ENCODE measurements at regions not wholly inside any gene's neighbourhood (a gene's known extent, or its start where the extent isn't known, plus 50 kb on each side); places are given as distances from the start of the nearest gene placed in this dataset.
"Not testable (repeated sequence)": the region's sequence is repeated elsewhere in the genome, so short reads cannot be mapped to it uniquely, and the experiment has no call there.

- H3K27me3 Mint-ChIP-seq = no peaks in the 10 kb centered on the region
- no peaks in the 10 kb centered on the region for H3K4me1 Mint-ChIP-seq
- H3K27ac Mint-ChIP-seq = no peak overlapping the region
- peaks cover 2% of the 10 kb centered on the region for H3K9me3 Mint-ChIP-seq
- DNase-seq = no peak
- no peaks in the 10 kb centered on the region for H3K36me3 Mint-ChIP-seq
- no peak overlapping the region for H3K4me3 Mint-ChIP-seq
- POLR2A ChIA-PET = no interaction called here
- ATAC-seq (ENCODE audit: low read depth) = no peak
Measured at GRCh38 chrX:109252789-109253188, 229.1 kb downstream of the GUCY2F start.

- POLR2A ChIA-PET = no interaction called here
- H3K9me3 Mint-ChIP-seq = no peaks in the 10 kb centered on the region
- DNase-seq (no peak), ATAC-seq (ENCODE audit: low read depth) (no peak)
- H3K4me1 Mint-ChIP-seq = no peaks in the 10 kb centered on the region
- no peaks in the 10 kb centered on the region for H3K36me3 Mint-ChIP-seq
- H3K4me3 Mint-ChIP-seq = no peak overlapping the region
- no peaks in the 10 kb centered on the region for H3K27me3 Mint-ChIP-seq
- no peak overlapping the region for H3K27ac Mint-ChIP-seq
Measured at GRCh38 chrX:109218761-109219160, 263.1 kb downstream of the GUCY2F start.

- H3K27ac Mint-ChIP-seq = no peak overlapping the region
- POLR2A ChIA-PET = no interaction called here
- no peak overlapping the region for H3K4me3 Mint-ChIP-seq
- no peak for ATAC-seq (ENCODE audit: low read depth)
- H3K9me3 Mint-ChIP-seq = no peaks in the 10 kb centered on the region
- no peaks in the 10 kb centered on the region for H3K4me1 Mint-ChIP-seq
- no peaks in the 10 kb centered on the region for H3K36me3 Mint-ChIP-seq
- no peak for DNase-seq
- H3K27me3 Mint-ChIP-seq = no peaks in the 10 kb centered on the region
Measured at GRCh38 chrX:109199726-109200125, 282.2 kb downstream of the GUCY2F start.

- POLR2A ChIA-PET = no interaction called here
- Mint-ChIP-seq H3K27ac (no peak overlapping the region), H3K4me1 (no peaks in the 10 kb centered on the region), H3K27me3 (no peaks in the 10 kb centered on the region), H3K9me3 (peaks cover 1% of the 10 kb centered on the region), H3K4me3 (no peak overlapping the region), H3K36me3 (no peaks in the 10 kb centered on the region)
- DNase-seq = no peak
- no peak for ATAC-seq (ENCODE audit: low read depth)
Measured at GRCh38 chrX:109190542-109190941, 291.3 kb downstream of the GUCY2F start.

- ATAC-seq (ENCODE audit: low read depth) = no peak
Measured at GRCh38 chrX:109187473-109188168, 294.3 kb downstream of the GUCY2F start.

GRCh38 chrX:109186939-109187338, 294.9 kb downstream of the GUCY2F start:
- no peaks in the 10 kb centered on the region for H3K4me1 Mint-ChIP-seq
- H3K27me3 Mint-ChIP-seq = no peaks in the 10 kb centered on the region
- POLR2A ChIA-PET = no interaction called here
- ATAC-seq (ENCODE audit: low read depth) (no peak), DNase-seq (no peak)
- no peaks in the 10 kb centered on the region for H3K9me3 Mint-ChIP-seq
- H3K27ac Mint-ChIP-seq = no peak overlapping the region
- no peak overlapping the region for H3K4me3 Mint-ChIP-seq
- H3K36me3 Mint-ChIP-seq = no peaks in the 10 kb centered on the region

More at GRCh38 chrX:109187473-109188168, 294.3 kb downstream of the GUCY2F start:
- H3K4me1 Mint-ChIP-seq = no peaks in the 10 kb centered on the region
- H3K27me3 Mint-ChIP-seq = no peaks in the 10 kb centered on the region
- no peak for DNase-seq
- H3K27ac Mint-ChIP-seq = no peak overlapping the region
- H3K36me3 Mint-ChIP-seq = no peaks in the 10 kb centered on the region
- H3K9me3 Mint-ChIP-seq = no peaks in the 10 kb centered on the region
- H3K4me3 Mint-ChIP-seq = no peak overlapping the region
- POLR2A ChIA-PET = no interaction called here

- no peaks in the 10 kb centered on the region for H3K9me3 Mint-ChIP-seq
- H3K4me3 Mint-ChIP-seq = no peak overlapping the region
- ATAC-seq (ENCODE audit: low read depth) = no peak
- H3K36me3 Mint-ChIP-seq = no peaks in the 10 kb centered on the region
- no peaks in the 10 kb centered on the region for H3K4me1 Mint-ChIP-seq
- POLR2A ChIA-PET = no interaction called here
- H3K27me3 Mint-ChIP-seq = no peaks in the 10 kb centered on the region
- no peak overlapping the region for H3K27ac Mint-ChIP-seq
- no peak for DNase-seq
Measured at GRCh38 chrX:109184506-109185139, 297.3 kb downstream of the GUCY2F start.

- ATAC-seq (ENCODE audit: low read depth) = no peak
- POLR2A ChIA-PET = no interaction called here
Measured at GRCh38 chrX:109172091-109172602, 309.7 kb downstream of the GUCY2F start.

GRCh38 chrX:109155161-109155560, 326.7 kb downstream of the GUCY2F start:
- Mint-ChIP-seq H3K4me1 (no peaks in the 10 kb centered on the region), H3K27ac (no peak overlapping the region)
- POLR2A ChIA-PET = no interaction called here

More at GRCh38 chrX:109172091-109172602, 309.7 kb downstream of the GUCY2F start:
- H3K27ac Mint-ChIP-seq = no peak overlapping the region
- H3K4me1 Mint-ChIP-seq = no peaks in the 10 kb centered on the region
- no peaks in the 10 kb centered on the region for H3K27me3 Mint-ChIP-seq
- no peaks in the 10 kb centered on the region for H3K9me3 Mint-ChIP-seq
- no peaks in the 10 kb centered on the region for H3K36me3 Mint-ChIP-seq
- no peak overlapping the region for H3K4me3 Mint-ChIP-seq
- no peak for DNase-seq

GRCh38 chrX:109144173-109144572, 337.7 kb downstream of the GUCY2F start:
- H3K4me3 Mint-ChIP-seq; POLR2A ChIA-PET; H3K4me1 Mint-ChIP-seq; H3K9me3 Mint-ChIP-seq; H3K36me3 Mint-ChIP-seq; H3K27me3 Mint-ChIP-seq; DNase-seq; ATAC-seq (ENCODE audit: low read depth); H3K27ac Mint-ChIP-seq: not testable (repeated sequence)

More at GRCh38 chrX:109155161-109155560, 326.7 kb downstream of the GUCY2F start:
- peaks cover 2% of the 10 kb centered on the region for H3K9me3 Mint-ChIP-seq
- no peak overlapping the region for H3K4me3 Mint-ChIP-seq
- H3K36me3 Mint-ChIP-seq = no peaks in the 10 kb centered on the region
- no peak for ATAC-seq (ENCODE audit: low read depth)
- DNase-seq = no peak
- H3K27me3 Mint-ChIP-seq = no peaks in the 10 kb centered on the region

- POLR2A ChIA-PET = no interaction called here
- H3K27ac Mint-ChIP-seq = no peak overlapping the region
- no peak overlapping the region for H3K4me3 Mint-ChIP-seq
- no peaks in the 10 kb centered on the region for H3K27me3 Mint-ChIP-seq
- H3K36me3 Mint-ChIP-seq = no peaks in the 10 kb centered on the region
- H3K4me1 Mint-ChIP-seq = no peaks in the 10 kb centered on the region
- H3K9me3 Mint-ChIP-seq = peaks cover 2% of the 10 kb centered on the region
- no peak for ATAC-seq (ENCODE audit: low read depth)
- no peak for DNase-seq
Measured at GRCh38 chrX:109140463-109140862, 341.4 kb downstream of the GUCY2F start.

- H3K4me3 Mint-ChIP-seq = no peak overlapping the region
- POLR2A ChIA-PET = no interaction called here
- peaks cover 2% of the 10 kb centered on the region for H3K9me3 Mint-ChIP-seq
- H3K4me1 Mint-ChIP-seq = no peaks in the 10 kb centered on the region
- DNase-seq (no peak), ATAC-seq (ENCODE audit: low read depth) (no peak)
- H3K36me3 Mint-ChIP-seq = no peaks in the 10 kb centered on the region
- H3K27me3 Mint-ChIP-seq = no peaks in the 10 kb centered on the region
- H3K27ac Mint-ChIP-seq = no peak overlapping the region
Measured at GRCh38 chrX:109134777-109135176, 347.1 kb downstream of the GUCY2F start.

GRCh38 chrX:109125304-109125703, 356.6 kb downstream of the GUCY2F start:
- no peak overlapping the region for H3K4me3 Mint-ChIP-seq
- DNase-seq = no peak

GRCh38 chrX:109089359-109089758, 353.0 kb upstream of the IRS4 start:
- H3K4me3 Mint-ChIP-seq = no peak overlapping the region
- H3K4me1 Mint-ChIP-seq = no peaks in the 10 kb centered on the region
- no peak overlapping the region for H3K27ac Mint-ChIP-seq
- ATAC-seq (ENCODE audit: low read depth) (no peak), DNase-seq (no peak)
- POLR2A ChIA-PET = no interaction called here
- no peaks in the 10 kb centered on the region for H3K36me3 Mint-ChIP-seq
- peaks cover 5% of the 10 kb centered on the region for H3K9me3 Mint-ChIP-seq
- no peaks in the 10 kb centered on the region for H3K27me3 Mint-ChIP-seq

More at GRCh38 chrX:109125304-109125703, 356.6 kb downstream of the GUCY2F start:
- H3K9me3 Mint-ChIP-seq = peaks cover 2% of the 10 kb centered on the region
- POLR2A ChIA-PET = no interaction called here
- H3K36me3 Mint-ChIP-seq = no peaks in the 10 kb centered on the region
- no peak overlapping the region for H3K27ac Mint-ChIP-seq
- H3K27me3 Mint-ChIP-seq = no peaks in the 10 kb centered on the region
- no peak for ATAC-seq (ENCODE audit: low read depth)
- no peaks in the 10 kb centered on the region for H3K4me1 Mint-ChIP-seq

Data from activated naive CD8-positive, alpha-beta T cell treated with anti-CD3 and anti-CD28 coated beads, Interleukin-2, amount 10 ng/mL, durations not matched to agents 7 days and 5 days (primary cell).